ENCODE measurements at regions not wholly inside any gene's neighbourhood (a gene's known extent, or its start where the extent isn't known, plus 50 kb on each side); places are given as distances from the start of the nearest gene placed in this dataset.

DNA sequence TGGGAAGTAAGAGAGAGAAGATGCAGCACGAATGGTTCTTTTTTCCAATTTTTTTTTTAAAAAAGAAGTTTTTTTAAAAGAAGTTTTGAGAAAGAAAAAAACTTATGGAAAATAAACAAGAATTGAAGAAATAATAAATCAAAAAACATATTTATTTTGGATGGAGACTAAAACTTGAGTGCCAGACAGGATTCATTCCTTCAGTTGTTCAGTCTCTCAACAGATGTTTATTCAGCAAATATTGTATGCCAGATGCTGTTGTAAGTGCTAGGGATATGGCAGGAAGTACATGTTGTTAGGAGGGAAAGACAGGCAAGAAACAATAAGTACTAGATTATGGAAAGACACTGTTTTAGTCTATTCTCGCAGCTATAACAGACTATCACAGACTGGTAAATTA is 750.7 kb upstream of the PHF14 start:
- no peak for TF ChIP-seq POLR2AphosphoS5 (IDR thresholded peaks at IDR 0.05)
- no peak for TF ChIP-seq RAD21 (conservative IDR thresholded peaks at IDR 0.05)
- TF ChIP-seq, protein P1, sequence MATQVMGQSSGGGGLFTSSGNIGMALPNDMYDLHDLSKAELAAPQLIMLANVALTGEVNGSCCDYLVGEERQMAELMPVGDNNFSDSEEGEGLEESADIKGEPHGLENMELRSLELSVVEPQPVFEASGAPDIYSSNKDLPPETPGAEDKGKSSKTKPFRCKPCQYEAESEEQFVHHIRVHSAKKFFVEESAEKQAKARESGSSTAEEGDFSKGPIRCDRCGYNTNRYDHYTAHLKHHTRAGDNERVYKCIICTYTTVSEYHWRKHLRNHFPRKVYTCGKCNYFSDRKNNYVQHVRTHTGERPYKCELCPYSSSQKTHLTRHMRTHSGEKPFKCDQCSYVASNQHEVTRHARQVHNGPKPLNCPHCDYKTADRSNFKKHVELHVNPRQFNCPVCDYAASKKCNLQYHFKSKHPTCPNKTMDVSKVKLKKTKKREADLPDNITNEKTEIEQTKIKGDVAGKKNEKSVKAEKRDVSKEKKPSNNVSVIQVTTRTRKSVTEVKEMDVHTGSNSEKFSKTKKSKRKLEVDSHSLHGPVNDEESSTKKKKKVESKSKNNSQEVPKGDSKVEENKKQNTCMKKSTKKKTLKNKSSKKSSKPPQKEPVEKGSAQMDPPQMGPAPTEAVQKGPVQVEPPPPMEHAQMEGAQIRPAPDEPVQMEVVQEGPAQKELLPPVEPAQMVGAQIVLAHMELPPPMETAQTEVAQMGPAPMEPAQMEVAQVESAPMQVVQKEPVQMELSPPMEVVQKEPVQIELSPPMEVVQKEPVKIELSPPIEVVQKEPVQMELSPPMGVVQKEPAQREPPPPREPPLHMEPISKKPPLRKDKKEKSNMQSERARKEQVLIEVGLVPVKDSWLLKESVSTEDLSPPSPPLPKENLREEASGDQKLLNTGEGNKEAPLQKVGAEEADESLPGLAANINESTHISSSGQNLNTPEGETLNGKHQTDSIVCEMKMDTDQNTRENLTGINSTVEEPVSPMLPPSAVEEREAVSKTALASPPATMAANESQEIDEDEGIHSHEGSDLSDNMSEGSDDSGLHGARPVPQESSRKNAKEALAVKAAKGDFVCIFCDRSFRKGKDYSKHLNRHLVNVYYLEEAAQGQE (IDR thresholded peaks at IDR 0.05; ENCODE audit: borderline replicate concordance): no peak
- no peak for TF ChIP-seq CTCF (IDR thresholded peaks at IDR 0.05; ENCODE audit: poor library complexity, severe bottlenecking)
- no peak for TF ChIP-seq SMC3 (conservative IDR thresholded peaks at IDR 0.05; ENCODE audit: poor library complexity)
- no peak for TF ChIP-seq MXI1 (conservative IDR thresholded peaks at IDR 0.05; ENCODE audit: poor library complexity, severe bottlenecking)
- no peak for TF ChIP-seq TAF1 (IDR thresholded peaks at IDR 0.05; ENCODE audit: low read depth)
- TF ChIP-seq EP300 (conservative IDR thresholded peaks at IDR 0.05; ENCODE audit: poor library complexity, severe bottlenecking): no peak
- H3K79me2 ChIP-seq (replicated peaks; ENCODE audit: insufficient read depth, low read length): no peaks in the 10 kb centered on the region
- H3K27ac ChIP-seq (ENCODE audit: low read length): no peak overlapping the region
- no peaks in the 10 kb centered on the region for H3K36me3 ChIP-seq (ENCODE audit: insufficient read depth, low read length)
- no peak overlapping the region for H3K4me3 ChIP-seq (ENCODE audit: low read length)
- H3K9me3 ChIP-seq (ENCODE audit: low read length): no peaks in the 10 kb centered on the region
- no peaks in the 10 kb centered on the region for H4K20me1 ChIP-seq (ENCODE audit: insufficient read depth)
- H3K4me2 ChIP-seq (ENCODE audit: low read length): no peak overlapping the region
- no peak overlapping the region for H3K9ac ChIP-seq (ENCODE audit: low read length)
- H3F3A ChIP-seq (ENCODE audit: insufficient read depth, low read length, poor library complexity, severe bottlenecking): no peaks in the 10 kb centered on the region
- no peaks in the 10 kb centered on the region for H3K9me2 ChIP-seq (ENCODE audit: insufficient read depth, low read length)
- no peak overlapping the region for H2AFZ ChIP-seq (ENCODE audit: low read depth, low read length)
- H3K27me3 ChIP-seq (ENCODE audit: insufficient read depth, low read depth, low read length): no peaks in the 10 kb centered on the region

DNA sequence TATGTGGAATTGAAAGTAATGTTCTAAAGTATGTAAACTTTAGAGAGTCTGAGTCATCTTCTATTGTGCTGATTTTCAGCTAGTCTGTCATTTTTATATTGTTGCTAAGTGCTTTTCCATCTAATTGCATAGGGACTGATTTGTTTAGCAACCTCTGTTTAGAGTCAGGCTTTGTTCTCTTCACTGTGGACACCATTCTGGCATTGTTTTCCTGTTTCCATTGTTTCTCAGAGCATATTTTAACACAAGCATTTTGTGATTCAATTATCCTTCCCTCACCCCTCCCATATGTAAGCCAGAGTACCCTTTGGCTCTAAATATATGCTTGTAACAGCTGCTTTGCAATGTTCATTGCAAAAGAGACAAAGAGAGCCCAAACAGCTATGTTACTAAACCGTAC is 748.4 kb upstream of the PHF14 start:
- H3K9me2 ChIP-seq (ENCODE audit: insufficient read depth, low read length): no peaks in the 10 kb centered on the region
- no peaks in the 10 kb centered on the region for H3K36me3 ChIP-seq (ENCODE audit: insufficient read depth, low read length)
- no peaks in the 10 kb centered on the region for H3K79me2 ChIP-seq (replicated peaks; ENCODE audit: insufficient read depth, low read length)
- no peaks in the 10 kb centered on the region for H3K9me3 ChIP-seq (ENCODE audit: low read length)
- H2AFZ ChIP-seq (ENCODE audit: low read depth, low read length): no peak overlapping the region
- no peak overlapping the region for H3K27ac ChIP-seq (ENCODE audit: low read length)
- H3K9ac ChIP-seq (ENCODE audit: low read length): no peak overlapping the region
- H3F3A ChIP-seq (ENCODE audit: insufficient read depth, low read length, poor library complexity, severe bottlenecking): no peaks in the 10 kb centered on the region
- H3K27me3 ChIP-seq (ENCODE audit: insufficient read depth, low read depth, low read length): no peaks in the 10 kb centered on the region
- H3K4me3 ChIP-seq (ENCODE audit: low read length): no peak overlapping the region
- no peak overlapping the region for H3K4me2 ChIP-seq (ENCODE audit: low read length)
- H4K20me1 ChIP-seq (ENCODE audit: insufficient read depth): no peaks in the 10 kb centered on the region
- TF ChIP-seq, protein P1 (IDR thresholded peaks at IDR 0.05; ENCODE audit: borderline replicate concordance): no peak
- TF ChIP-seq TAF1 (IDR thresholded peaks at IDR 0.05; ENCODE audit: low read depth): no peak
- no peak for TF ChIP-seq MXI1 (conservative IDR thresholded peaks at IDR 0.05; ENCODE audit: poor library complexity, severe bottlenecking)
- no peak for TF ChIP-seq RAD21 (conservative IDR thresholded peaks at IDR 0.05)
- TF ChIP-seq CTCF (IDR thresholded peaks at IDR 0.05; ENCODE audit: poor library complexity, severe bottlenecking): no peak
- no peak for TF ChIP-seq POLR2AphosphoS5 (IDR thresholded peaks at IDR 0.05)
- TF ChIP-seq EP300 (conservative IDR thresholded peaks at IDR 0.05; ENCODE audit: poor library complexity, severe bottlenecking): no peak
- no peak for TF ChIP-seq EZH2 (IDR thresholded peaks at IDR 0.05; ENCODE audit: borderline replicate concordance, insufficient read depth, low read length, poor library complexity, severe bottlenecking)

All from neural cell (in vitro differentiated cells).